Endothelial cell of umbilical vein (primary cell): ENCODE measurements at regions not wholly inside any gene's neighbourhood (a gene's known extent, or its start where the extent isn't known, plus 50 kb on each side); places are given as distances from the start of the nearest gene placed in this dataset.

Experiments used
- CTCF ChIP-seq, 2 donors: IDR thresholded peaks; 1 replicate in 1 of 2; 2 replicates in 1 of 2; pipeline ENCODE4 v1.5.1; 2011; ENCODE audit warnings: low read length in 2 of 2, mild to moderate bottlenecking in 2 of 2, moderate library complexity in 2 of 2, control low read depth in 1 of 2, inconsistent platforms in 1 of 2, low read depth in 1 of 2; ENCODE audit not compliant: insufficient read depth in 1 of 2; ENCODE audit errors: extremely low read depth in 1 of 2
- EZH2 ChIP-seq: IDR thresholded peaks from 2 replicates; pipeline ENCODE4 v1.6.1; 2012; ENCODE audit warnings: borderline replicate concordance, low read depth, mild to moderate bottlenecking, moderate library complexity, low read length, inconsistent platforms; ENCODE audit not compliant: severe bottlenecking
- GATA2 ChIP-seq: IDR thresholded peaks from 2 replicates; pipeline ENCODE4 v1.7.0; 2011; ENCODE audit warnings: low read depth, mild to moderate bottlenecking, moderate library complexity, mixed read lengths, low read length; ENCODE audit not compliant: insufficient read length, insufficient read depth
- MYC ChIP-seq: IDR thresholded peaks from one replicate; pipeline ENCODE4 v1.6.1; 2011; ENCODE audit warnings: mild to moderate bottlenecking, low read depth, low read length
- POLR2A ChIP-seq: IDR thresholded peaks from 2 replicates; pipeline ENCODE4 v1.6.1; 2012; ENCODE audit warnings: low read depth, mild to moderate bottlenecking, control low read depth, low read length
- POLR2AphosphoS5 ChIP-seq: IDR thresholded peaks from 2 replicates; pipeline ENCODE4 v1.6.1; 2012; ENCODE audit warnings: low read depth, mild to moderate bottlenecking, control low read depth, low read length, moderate library complexity; ENCODE audit not compliant: insufficient read depth

DNA sequence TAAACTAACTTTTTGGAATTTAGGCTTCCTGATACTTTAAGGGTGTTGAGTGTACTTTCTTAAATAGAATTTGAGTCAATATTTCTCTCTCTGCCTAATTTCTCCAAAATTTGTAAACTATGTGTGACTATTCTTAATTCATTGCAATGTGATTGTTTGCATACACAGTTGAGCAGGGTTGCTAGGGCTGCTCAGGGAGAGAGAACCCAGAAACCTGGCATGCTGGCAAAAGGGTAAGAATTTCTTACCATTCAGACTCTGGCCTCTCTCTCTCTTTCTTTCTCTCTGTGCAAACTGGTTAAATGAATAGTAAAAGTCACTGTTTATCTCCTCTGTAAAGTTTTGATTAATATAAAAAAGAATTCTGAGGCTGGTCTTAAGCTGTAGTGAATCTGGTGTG is 51.0 kb upstream of the NAMPT start:
- TF ChIP-seq CTCF (IDR thresholded peaks at IDR 0.05; ENCODE audit: extremely low read depth in 1 of 2, insufficient read depth in 1 of 2, low read depth in 1 of 2, low read length in 2 of 2), result no peak
- no peak for TF ChIP-seq EZH2
- no peak for TF ChIP-seq POLR2AphosphoS5
- no peak for TF ChIP-seq GATA2
- TF ChIP-seq POLR2A, result no peak
- no peak for TF ChIP-seq MYC
